KOPT-K1 (cell line): ENCODE measurements at regions not wholly inside any gene's neighbourhood (a gene's known extent, or its start where the extent isn't known, plus 50 kb on each side); places are given as distances from the start of the nearest gene placed in this dataset.
"Not testable (repeated sequence)": the region's sequence is repeated elsewhere in the genome, so short reads cannot be mapped to it uniquely, and the experiment has no call there.

Experiments used
- H3K27ac ChIP-seq: fragments of 200-600 bp; sonication (generic); 2 replicates; pipeline ENCODE4 v1.5.1; 2016; ENCODE audit warnings: antibody characterized with exemption, mild to moderate bottlenecking, low read depth, low read length; ENCODE audit not compliant: poor library complexity, severe bottlenecking
- H3K36me3 ChIP-seq: fragments of 200-600 bp; sonication (generic); 2 replicates; pipeline ENCODE4 v1.5.1; 2017; ENCODE audit warnings: antibody characterized with exemption, mild to moderate bottlenecking, low read length, moderate library complexity; ENCODE audit not compliant: insufficient read depth
- H3K9me3 ChIP-seq: fragments of 200-600 bp; sonication (generic); 2 replicates; pipeline ENCODE4 v1.5.1; 2017; ENCODE audit warnings: antibody characterized with exemption, low read length, mild to moderate bottlenecking; ENCODE audit not compliant: insufficient read depth, poor library complexity, severe bottlenecking

DNA sequence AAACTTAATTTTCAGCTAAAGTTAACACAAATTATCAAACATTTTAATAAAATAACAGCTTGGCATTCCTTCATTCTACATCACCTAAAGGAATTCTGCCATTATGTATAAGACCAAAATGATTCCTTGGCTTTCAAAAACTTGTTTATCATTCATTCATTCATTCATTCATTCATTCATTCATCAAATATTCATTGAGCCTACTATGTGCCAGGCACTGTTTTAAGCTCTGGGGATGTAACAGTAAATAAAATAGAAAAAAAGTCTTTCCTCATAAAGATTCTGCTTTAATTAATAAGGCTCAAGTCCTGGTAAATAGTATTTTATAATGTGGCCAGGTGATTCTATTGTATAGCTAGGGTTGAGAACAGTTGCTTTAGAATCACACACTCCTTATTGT is 127.9 kb downstream of the GPR85 start:
- Histone ChIP-seq H3K36me3 (no peaks in the 10 kb centered on the region), H3K27ac (no peak overlapping the region), H3K9me3 (no peaks in the 10 kb centered on the region)

DNA sequence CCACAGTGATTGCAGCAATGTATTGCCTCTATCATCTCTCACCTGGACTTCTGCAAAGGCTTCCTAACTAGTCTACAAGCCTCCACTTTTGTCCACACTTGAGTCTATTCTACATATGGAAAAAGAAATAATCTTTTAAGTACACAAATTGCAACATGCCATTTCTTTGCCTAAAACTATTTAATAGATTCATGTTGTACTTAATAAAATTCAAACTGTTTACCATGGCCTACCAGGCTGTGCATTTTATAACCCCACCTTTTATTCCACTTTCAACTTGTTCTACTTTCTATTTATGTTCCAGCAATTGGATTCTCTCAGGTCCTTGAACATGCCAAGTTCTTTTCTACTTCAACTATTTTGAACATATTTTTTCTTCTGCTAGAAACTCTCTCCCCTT is 128.7 kb downstream of the GPR85 start:
- Histone ChIP-seq H3K36me3 (no peaks in the 10 kb centered on the region), H3K27ac (no peak overlapping the region), H3K9me3 (no peaks in the 10 kb centered on the region)

DNA sequence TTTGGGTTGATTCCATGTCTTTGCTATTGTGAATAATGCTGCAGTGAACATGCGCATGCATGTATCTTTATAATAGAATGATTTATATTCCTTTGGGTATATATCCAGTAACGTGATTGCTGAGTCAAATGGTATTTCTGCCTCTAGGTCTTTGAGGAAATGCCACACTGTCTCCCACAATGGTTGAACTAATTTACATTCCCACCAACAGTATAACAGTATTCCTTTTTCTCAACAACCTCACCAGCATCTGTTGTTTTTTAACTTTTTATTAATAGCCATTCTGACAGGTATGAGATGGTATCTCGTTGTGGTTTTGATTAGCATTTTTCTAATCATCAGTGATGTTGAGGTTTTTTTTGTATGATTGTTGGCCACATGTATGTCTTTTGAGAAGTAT is 133.6 kb downstream of the GPR85 start:
- not testable (repeated sequence) for H3K36me3 ChIP-seq, H3K9me3 ChIP-seq, H3K27ac ChIP-seq

DNA sequence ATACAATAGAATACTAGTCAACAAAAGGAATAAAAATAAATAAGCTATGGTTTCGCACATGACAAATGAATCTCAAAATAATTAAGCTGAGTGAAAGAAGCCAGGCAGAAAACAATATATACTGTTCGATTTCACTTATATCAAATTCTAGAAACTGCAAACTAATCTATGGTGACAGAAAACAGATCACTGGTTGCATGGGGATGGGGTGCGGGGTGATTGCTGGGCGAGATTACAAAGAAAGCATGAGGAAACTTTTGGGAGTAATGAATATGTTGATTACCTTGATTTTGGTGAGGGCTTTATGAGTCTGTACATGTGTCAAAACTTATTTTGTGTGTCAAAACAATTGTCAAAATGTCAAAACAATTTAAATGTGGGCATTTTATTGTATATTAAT is 135.6 kb downstream of the GPR85 start:
- no peaks in the 10 kb centered on the region for H3K9me3 ChIP-seq
- no peaks in the 10 kb centered on the region for H3K36me3 ChIP-seq
- H3K27ac ChIP-seq = no peak overlapping the region

DNA sequence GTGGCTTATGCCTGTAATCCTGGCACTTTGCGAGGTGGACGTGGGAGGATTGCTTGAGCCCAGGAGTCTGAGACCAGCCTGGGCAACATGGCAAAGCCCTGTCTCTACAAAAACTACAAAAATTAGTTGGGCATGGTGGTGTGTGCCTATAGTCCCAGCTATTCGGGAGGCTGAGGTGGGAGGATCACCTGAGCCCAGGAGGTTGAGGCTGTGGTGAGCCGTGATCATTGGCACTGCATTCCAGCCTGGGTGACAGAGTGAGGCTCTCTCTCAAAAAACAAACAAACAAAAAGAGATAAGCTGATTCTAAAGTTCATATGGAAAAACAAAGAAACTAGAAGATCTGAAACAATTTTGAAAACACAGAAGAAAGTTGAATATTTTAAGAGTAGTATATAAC is 136.9 kb downstream of the GPR85 start:
- not testable (repeated sequence) for H3K9me3 ChIP-seq, H3K27ac ChIP-seq, H3K36me3 ChIP-seq

DNA sequence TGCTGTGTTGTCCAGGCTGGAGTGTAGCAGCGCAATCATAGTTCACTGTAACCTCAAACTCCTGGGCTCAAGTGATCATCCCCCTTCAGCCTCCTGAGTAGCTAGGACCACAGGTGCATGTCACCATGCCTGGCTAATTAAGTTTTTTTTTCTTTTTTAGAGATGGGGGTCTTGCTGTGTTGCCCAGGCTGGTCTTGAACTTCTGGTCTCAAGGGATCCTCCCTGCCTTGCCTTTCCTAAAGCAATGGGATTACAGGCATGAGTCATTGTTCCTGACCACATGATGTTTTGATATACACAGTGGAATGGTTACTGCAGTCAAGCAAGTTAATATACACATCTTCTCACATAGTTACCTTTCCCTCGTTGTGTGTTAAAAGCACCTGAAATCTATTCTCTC is 140.3 kb downstream of the GPR85 start:
- Histone ChIP-seq H3K36me3 (no peaks in the 10 kb centered on the region), H3K27ac (no peak overlapping the region), H3K9me3 (no peaks in the 10 kb centered on the region)

DNA sequence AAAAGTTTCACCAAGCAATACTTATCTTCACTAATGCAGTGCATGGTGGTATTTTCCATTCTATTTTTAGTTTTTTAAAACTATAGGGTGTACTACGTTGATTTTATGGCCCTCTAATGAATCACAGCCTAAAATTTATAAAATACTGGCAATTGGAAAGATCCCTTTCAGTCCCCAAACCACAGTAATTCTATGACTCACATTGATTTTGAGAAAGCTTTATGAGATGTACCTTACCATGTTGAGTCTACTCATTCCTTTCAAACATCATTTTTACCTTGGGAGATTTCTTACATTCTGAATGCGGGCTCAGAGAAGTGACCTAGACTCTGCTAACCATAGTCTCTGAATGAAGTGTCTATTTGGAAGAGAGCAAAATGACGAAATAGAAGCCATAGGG is 141.6 kb downstream of the GPR85 start:
- H3K36me3 ChIP-seq = no peaks in the 10 kb centered on the region

DNA sequence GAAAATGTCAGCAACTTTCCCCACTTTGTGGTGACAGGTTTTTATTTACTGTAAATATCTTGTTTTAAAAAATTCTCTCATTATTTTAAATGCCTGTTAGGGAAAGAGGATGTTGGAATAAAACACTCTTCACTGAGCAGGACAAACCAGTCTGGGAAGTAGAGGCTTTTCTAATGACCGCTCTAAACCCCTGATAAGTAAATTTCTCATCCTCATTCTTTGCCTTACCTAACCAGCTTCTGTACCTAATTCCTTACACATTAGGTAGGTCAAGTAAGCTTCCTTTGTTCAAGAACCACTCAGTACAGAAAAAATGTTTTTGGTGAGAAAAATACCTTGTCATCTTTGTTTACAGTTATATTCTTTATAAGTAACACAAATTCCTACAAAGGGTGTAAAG is 143.6 kb downstream of the GPR85 start:
- no peaks in the 10 kb centered on the region for H3K36me3 ChIP-seq
- no peaks in the 10 kb centered on the region for H3K9me3 ChIP-seq
- no peak overlapping the region for H3K27ac ChIP-seq

More for the DNA sequence above, 141.6 kb downstream of the GPR85 start:
- Histone ChIP-seq H3K9me3 (no peaks in the 10 kb centered on the region), H3K27ac (no peak overlapping the region)

DNA sequence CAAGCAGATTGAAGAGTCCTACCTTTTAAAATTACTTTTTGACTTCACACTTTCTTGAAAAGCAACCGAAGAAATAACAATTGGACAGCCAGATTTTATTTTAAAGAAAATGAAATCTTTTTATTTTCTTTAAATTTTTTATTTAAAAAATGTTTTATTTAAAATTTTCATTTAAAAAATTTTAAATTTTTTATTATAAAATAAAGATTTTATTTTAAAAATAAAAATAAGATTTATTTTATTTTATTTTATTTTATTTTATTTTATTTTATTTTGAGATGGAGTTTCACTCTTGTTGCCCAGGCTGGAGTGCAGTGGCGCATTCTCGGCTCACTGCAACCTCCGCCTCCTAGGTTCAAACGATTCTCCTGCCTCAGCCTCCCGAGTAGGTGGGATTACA is 144.5 kb downstream of the GPR85 start:
- H3K36me3 ChIP-seq, H3K27ac ChIP-seq, H3K9me3 ChIP-seq: not testable (repeated sequence)

DNA sequence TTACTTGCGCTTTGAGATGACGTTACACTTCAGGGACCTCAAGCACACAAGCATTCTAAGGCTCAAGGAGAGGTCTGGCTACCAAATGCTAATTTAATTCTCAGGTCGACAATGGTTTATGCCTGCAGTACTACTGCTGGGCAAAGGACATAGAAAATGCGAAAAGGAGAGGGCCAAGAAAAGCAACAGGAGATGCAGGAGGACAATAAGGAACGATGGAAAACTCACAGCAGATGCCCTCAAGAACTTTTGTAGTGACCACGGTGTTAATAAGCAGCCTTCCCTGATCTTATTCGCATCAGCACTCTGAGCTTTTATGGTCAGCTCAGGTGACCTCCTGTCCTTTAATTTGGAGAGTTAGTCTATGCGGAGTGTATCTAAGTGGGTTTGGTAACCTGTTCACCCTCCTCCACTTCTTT is 146.3 kb downstream of the GPR85 start:
- Histone ChIP-seq H3K27ac (peak overlapping the region; percentile 55), H3K9me3 (no peaks in the 10 kb centered on the region), H3K36me3 (peaks cover 9% of the 10 kb centered on the region; the same call in 1 of the 2 replicates)

DNA sequence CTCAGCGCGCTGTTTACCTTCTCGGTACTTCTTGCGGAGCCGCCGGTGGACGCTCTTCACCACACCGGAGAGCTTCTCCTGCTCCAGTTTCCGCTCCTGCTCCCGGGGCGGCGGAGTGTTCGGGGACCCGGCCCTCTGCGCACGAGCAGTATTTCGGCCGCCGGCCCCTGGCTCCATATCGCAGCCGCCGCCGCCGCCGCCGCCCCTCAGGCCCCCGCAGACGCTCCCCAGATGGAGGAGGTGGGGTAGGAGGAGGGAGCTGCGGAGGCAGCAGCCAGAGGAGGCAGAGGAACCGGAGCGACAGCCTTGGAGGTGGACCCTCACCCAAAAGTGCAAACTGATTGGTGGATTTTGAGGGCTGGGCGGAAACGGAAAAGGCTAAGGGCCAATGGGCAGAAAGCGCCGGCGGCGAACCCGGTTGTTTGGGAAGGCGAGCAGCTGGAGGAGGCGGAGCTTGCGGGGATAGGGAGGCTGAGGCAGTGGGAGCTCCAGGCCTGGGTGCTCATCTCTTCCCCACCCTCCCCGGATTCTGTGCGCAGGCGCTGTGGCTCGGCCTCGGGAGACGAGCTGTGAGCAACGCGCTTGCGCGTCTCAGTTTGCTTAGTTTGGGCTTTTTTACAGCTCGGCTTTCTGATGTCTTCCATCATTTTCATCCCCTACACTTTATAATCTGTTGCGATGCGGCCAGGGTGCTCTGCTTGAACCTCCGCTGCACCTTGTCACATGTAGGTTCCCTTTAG is 146.9 kb downstream of the GPR85 start:
- H3K36me3 ChIP-seq = peaks cover 15% of the 10 kb centered on the region
- peak overlapping the region; percentile 55 for H3K27ac ChIP-seq
- no peaks in the 10 kb centered on the region for H3K9me3 ChIP-seq

DNA sequence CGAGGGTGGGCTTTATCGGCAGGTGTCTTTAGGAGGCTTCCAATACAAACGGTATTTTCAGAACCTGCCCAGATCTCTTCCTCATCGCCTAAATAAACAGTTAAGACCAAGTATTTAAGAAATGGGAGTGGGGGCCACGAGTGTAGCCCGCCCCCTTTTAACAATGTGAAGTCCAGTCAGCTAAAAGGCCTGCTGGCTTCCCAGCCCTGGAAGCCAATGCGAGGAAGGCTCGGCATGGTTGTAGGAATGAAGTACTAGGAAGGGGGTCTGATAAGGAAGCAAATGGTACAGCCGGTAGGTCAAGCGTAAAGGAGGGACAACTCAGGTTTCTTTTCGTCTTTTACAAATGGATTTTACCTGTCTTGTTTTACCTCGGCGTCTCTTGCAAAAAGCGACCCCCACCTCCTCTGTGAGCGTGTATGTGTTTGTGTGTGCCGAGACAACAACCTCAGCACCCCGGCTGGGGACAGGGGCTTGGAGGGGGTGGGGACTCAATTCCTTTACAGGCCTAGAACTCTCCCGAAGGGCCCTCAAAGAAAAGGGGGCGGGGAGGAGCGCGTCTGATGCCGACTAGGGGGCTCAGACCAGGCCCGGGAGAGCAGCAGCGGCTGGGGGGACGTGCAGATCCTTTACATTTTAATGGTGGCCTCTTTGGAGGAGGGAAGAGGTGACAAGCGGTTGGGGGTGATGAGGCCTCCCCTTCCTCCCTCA is 147.6 kb downstream of the GPR85 start:
- Histone ChIP-seq H3K27ac (peak overlapping the region; percentile 55), H3K9me3 (no peaks in the 10 kb centered on the region), H3K36me3 (peaks cover 22% of the 10 kb centered on the region)

DNA sequence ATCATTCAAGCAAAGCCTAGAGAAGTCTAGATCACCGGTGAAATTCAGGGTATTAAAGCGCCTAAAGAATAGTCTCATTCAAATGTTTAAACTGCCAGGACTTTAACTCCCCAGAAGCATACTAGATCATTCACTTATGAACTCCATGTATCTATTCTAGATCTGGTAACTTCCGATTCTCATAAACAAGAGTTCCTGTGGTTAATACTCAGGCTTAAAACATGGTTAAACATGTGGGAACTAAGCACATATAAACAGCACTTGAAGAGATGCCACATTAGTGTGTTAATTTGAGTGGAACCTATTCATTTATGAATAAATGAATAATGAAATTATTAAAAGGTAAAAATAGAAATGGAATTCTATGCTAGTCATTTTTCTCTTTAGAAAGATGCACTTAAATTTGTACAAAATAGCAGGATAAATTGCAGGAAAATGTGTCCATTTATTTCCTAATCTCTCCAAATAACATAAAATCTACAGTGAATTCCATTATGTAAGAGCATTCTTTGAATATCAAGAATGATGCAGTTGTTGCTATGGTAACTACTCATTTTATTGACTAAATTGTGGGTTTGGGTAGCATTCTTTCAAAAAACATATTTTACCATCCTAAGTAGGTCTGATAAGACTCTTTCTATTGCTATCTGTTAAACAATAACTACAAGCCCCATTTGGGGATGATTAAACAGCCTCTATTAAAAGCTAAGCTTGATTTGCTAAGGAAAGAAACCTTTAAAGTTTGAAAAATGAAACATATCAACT is 147.6 kb upstream of the TMEM168 start:
- H3K36me3 ChIP-seq = peaks cover 33% of the 10 kb centered on the region
- no peak overlapping the region for H3K27ac ChIP-seq
- no peaks in the 10 kb centered on the region for H3K9me3 ChIP-seq

DNA sequence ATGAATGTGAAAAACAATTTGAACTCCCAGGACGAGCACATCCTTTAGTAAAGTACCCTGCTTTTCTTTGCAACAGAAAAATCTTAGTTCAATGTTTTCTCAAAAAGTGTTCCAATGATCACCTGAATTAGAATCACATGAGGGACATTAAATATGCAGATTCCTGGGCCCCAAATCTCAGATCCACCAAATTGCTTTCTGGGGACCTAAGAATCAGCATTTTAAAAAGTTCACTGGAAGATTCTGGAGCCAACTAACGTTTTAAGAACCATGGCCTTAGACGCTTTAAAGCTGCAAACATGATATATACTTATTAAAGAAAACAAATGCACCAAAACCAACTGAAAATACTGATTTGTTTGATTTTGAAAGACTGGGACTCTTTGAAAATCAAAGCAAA is 143.4 kb upstream of the TMEM168 start:
- H3K9me3 ChIP-seq = no peaks in the 10 kb centered on the region
- no peak overlapping the region for H3K27ac ChIP-seq
- H3K36me3 ChIP-seq = peaks cover 55% of the 10 kb centered on the region

DNA sequence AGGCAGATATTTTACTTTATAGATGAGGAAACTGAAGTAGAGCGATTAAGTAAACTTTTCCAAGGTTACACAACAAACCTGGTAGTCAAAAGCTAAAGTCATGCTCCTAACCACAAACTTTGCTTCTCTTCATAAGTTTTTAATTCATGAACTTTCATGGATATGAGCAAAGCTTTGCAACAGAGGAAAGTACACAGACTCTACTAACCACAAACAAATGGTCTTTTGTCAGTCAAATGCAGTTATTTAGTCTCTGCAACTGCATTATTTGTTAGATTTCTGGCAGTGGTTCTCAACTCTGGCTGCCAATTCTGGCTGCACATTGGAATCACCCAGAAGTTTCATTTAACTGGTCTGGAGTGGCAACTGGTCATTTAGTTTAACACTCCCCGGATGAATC is 140.6 kb upstream of the TMEM168 start:
- Histone ChIP-seq H3K36me3 (peaks cover 47% of the 10 kb centered on the region), H3K27ac (no peak overlapping the region), H3K9me3 (no peaks in the 10 kb centered on the region)
